K562 (cell line): ENCODE measurements at regions not wholly inside any gene's neighbourhood (a gene's known extent, or its start where the extent isn't known, plus 50 kb on each side); places are given as distances from the start of the nearest gene placed in this dataset.

ENCODE experiments used
- ATAC-seq: fragments of 200-7000 bp; cut with Tn5 transposase; 3 replicates; pipeline ENCODE4 v1.9.1; 2020; ENCODE audit warnings: moderate library complexity
- BruUV-seq: library from RNA; stranded (reverse); fragments of 400-500 nt; replicated peaks from 2 replicates; lab custom pipeline; 2021; lab: Mats Ljungman, UMichigan
- CTCF ChIA-PET: fragments of 300-600 bp; formaldehyde crosslinking; extraction: SDS; loops from one replicate; lab custom pipeline; 2021; ENCODE audit warnings: low intra/inter-chr PET ratio; lab: Yijun Ruan, JAX
- POLR2A ChIA-PET: fragments of 300-600, 350-650 bp; sonication (Branson Sonifier 250); formaldehyde crosslinking; extraction: SDS; loops from one replicate; lab custom pipeline; 2021; ENCODE audit warnings: antibody characterized with exemption, inconsistent platforms; lab: Yijun Ruan, JAX
- DNase-seq, 4 experiments: peaks; one replicate each; pipeline versions ENCODE4 v3.0.0 to v3.0.0-alpha.2; 2011 to 2018; ENCODE audit warnings: low spot score in 3 of 4, mixed read lengths in 3 of 4; ENCODE audit errors: extremely low read depth in 1 of 4
- FAIRE-seq: peaks from 2 replicates; lab custom pipeline; 2011; peaks lifted over from hg19 to GRCh38; lab: Jason Lieb, UNC
- H2AFZ ChIP-seq: 2 replicates; pipeline ENCODE4 v1.6.0; 2011; ENCODE audit warnings: low read depth, low read length, control low read depth, inconsistent platforms
- H3K27ac ChIP-seq: fragments of 200-600 bp; 3 replicates; pipeline ENCODE4 v1.8.0; 2011; ENCODE audit warnings: low read depth, mild to moderate bottlenecking, control low read depth, inconsistent platforms, low read length, moderate library complexity, mixed read lengths; ENCODE audit errors: extremely low read depth
- H3K27me3 ChIP-seq, 2 experiments: fragments of 300-600 bp in 1 of 2; 2 replicates in 1 of 2; 3 replicates in 1 of 2; pipeline versions ENCODE4 v1.6.0 to v1.8.0; 2011; ENCODE audit warnings: inconsistent platforms in 2 of 2, low read length in 2 of 2, mild to moderate bottlenecking in 1 of 2, mixed read lengths in 1 of 2, moderate library complexity in 1 of 2; ENCODE audit not compliant: control insufficient read depth in 2 of 2, insufficient read depth in 2 of 2
- H3K36me3 ChIP-seq: fragments of 300-600 bp; 3 replicates; pipeline ENCODE4 v1.8.0; 2011; ENCODE audit warnings: mild to moderate bottlenecking, low read length, inconsistent platforms; ENCODE audit not compliant: control insufficient read depth, insufficient read depth
- H3K4me1 ChIP-seq, 2 experiments: fragments of 200-600 bp in 1 of 2; replicated peaks in 1 of 2; 2 replicates in 1 of 2; 3 replicates in 1 of 2; pipeline versions ENCODE4 v1.5.1 to v1.8.0; 2011; ENCODE audit warnings: inconsistent platforms in 2 of 2, low read length in 2 of 2, mild to moderate bottlenecking in 1 of 2, mixed read lengths in 1 of 2, moderate library complexity in 1 of 2; ENCODE audit not compliant: control insufficient read depth in 2 of 2, insufficient read depth in 2 of 2
- H3K4me2 ChIP-seq: 2 replicates; pipeline ENCODE4 v1.6.1; 2011; ENCODE audit warnings: low read length, control low read depth, inconsistent platforms, mixed read lengths; ENCODE audit not compliant: insufficient read depth
- H3K4me3 ChIP-seq: fragments of 200-600 bp; sonication (generic), shearing (Covaris generic); 2 replicates; pipeline ENCODE4 v1.5.1; 2016; ENCODE audit warnings: control low read depth, inconsistent platforms
- H3K79me2 ChIP-seq: fragments of 200-600 bp; 3 replicates; pipeline ENCODE4 v1.8.0; 2011; ENCODE audit warnings: low read length, inconsistent platforms; ENCODE audit not compliant: control insufficient read depth, insufficient read depth
- H3K9ac ChIP-seq, 2 experiments: 2 replicates each; pipeline versions ENCODE4 v1.6.0 to v1.6.1; 2011; ENCODE audit warnings: low read depth in 2 of 2, low read length in 2 of 2, control low read depth in 1 of 2, inconsistent platforms in 1 of 2, mild to moderate bottlenecking in 1 of 2, mixed read lengths in 1 of 2; ENCODE audit not compliant: insufficient read depth in 1 of 2
- H3K9me1 ChIP-seq: one replicate; pipeline ENCODE4 v1.6.0; 2011; ENCODE audit warnings: inconsistent platforms, mild to moderate bottlenecking, low read length, moderate library complexity; ENCODE audit not compliant: control insufficient read depth, insufficient read depth
- H3K9me3 ChIP-seq: replicated peaks from 2 replicates; pipeline ENCODE4 v1.5.1; 2011; ENCODE audit warnings: low read depth, low read length, inconsistent platforms; ENCODE audit not compliant: control insufficient read depth, insufficient read depth
- H4K20me1 ChIP-seq: replicated peaks from 2 replicates; pipeline ENCODE4 v1.6.1; 2011; ENCODE audit warnings: low read length, inconsistent platforms, mixed read lengths; ENCODE audit not compliant: control insufficient read depth, insufficient read depth
- CHD4 ChIP-seq: fragments of 200-600 bp; sonication (generic); IDR thresholded peaks from 3 replicates; pipeline ENCODE4 v1.6.1; 2012; ENCODE audit warnings: low read depth, mild to moderate bottlenecking, mixed read lengths, low read length, inconsistent platforms; ENCODE audit not compliant: insufficient read depth, insufficient replicate concordance, poor library complexity, severe bottlenecking
- ERF ChIP-seq: fragments of 450-650 bp; formaldehyde crosslinking; IDR thresholded peaks from 2 replicates; pipeline ENCODE4 v1.4.0; 2020; ENCODE audit warnings: mild to moderate bottlenecking, mixed read lengths
- HOXB6 ChIP-seq: fragments of 250-450 bp; sonication (Bioruptor Pico); IDR thresholded peaks from 2 replicates; pipeline ENCODE4 v1.5.1; 2022; ENCODE audit warnings: mild to moderate bottlenecking, borderline replicate concordance
- MCM3 ChIP-seq: fragments of 450-650 bp; IDR thresholded peaks from 2 replicates; pipeline ENCODE4 v1.6.1; 2016
- POLR2A ChIP-seq: fragments of 450-650 bp; conservative IDR thresholded peaks from 2 replicates; pipeline ENCODE4 v1.6.1; 2016
- RHOXF2B ChIP-seq: fragments of 250-450 bp; sonication (Bioruptor Pico); conservative IDR thresholded peaks from 2 replicates; pipeline ENCODE4 v1.5.1; 2021
- TARDBP ChIP-seq: fragments of 450-650 bp; IDR thresholded peaks from 2 replicates; pipeline ENCODE4 v1.6.1; 2016
- TOE1 ChIP-seq, 2 experiments: fragments of 450-650 bp in 1 of 2; sonication (generic) in 1 of 2; formaldehyde crosslinking in 1 of 2; IDR thresholded peaks; 2 replicates each; pipeline versions ENCODE4 v1.7.1 to v1.8.0; 2016 to 2022; ENCODE audit warnings: borderline replicate concordance in 2 of 2, mild to moderate bottlenecking in 2 of 2, antibody characterized with exemption in 1 of 2, inconsistent platforms in 1 of 2, low read depth in 1 of 2, missing genetic modification reagents in 1 of 2, moderate library complexity in 1 of 2
- ZBTB7A ChIP-seq: IDR thresholded peaks from 2 replicates; pipeline ENCODE4 v1.6.1; 2011; ENCODE audit warnings: low read depth, mild to moderate bottlenecking, low read length, moderate library complexity, borderline replicate concordance; ENCODE audit not compliant: control insufficient read depth
- ZNF174 ChIP-seq: fragments of 250-450 bp; sonication (Bioruptor Pico); IDR thresholded peaks from 2 replicates; pipeline ENCODE4 v1.4.0; 2020; ENCODE audit warnings: mild to moderate bottlenecking
- ZNF280B ChIP-seq: fragments of 250-450 bp; sonication (Bioruptor Pico); IDR thresholded peaks from 2 replicates; pipeline ENCODE4 v1.5.1; 2021; ENCODE audit warnings: mild to moderate bottlenecking
- ZNF507 ChIP-seq: conservative IDR thresholded peaks from 2 replicates; pipeline ENCODE4 v1.6.1; 2017; ENCODE audit warnings: missing genetic modification characterization, missing compliant biosample characterization
- WGBS: fragments of 100-300 bp; shearing (Covaris generic); methylation state at CpG from one replicate; pipeline ENCODE4 v1.1.6; 2016; ENCODE audit warnings: low coverage, mixed read lengths; ENCODE audit not compliant: insufficient coverage; ENCODE audit errors: missing lambda C conversion rate; 5-methylcytosine and 5-hydroxymethylcytosine counted together
- in situ Hi-C: fragments of 300-500 bp; cut with MboI; formaldehyde crosslinking; loops from 4 replicates; pipeline ENCODE4 v1.15.0; 2018; ENCODE audit warnings: inconsistent platforms, mixed read lengths
- intact Hi-C: fragments of 100-400 bp; cut with micrococcal nuclease; formaldehyde crosslinking; loops from 2 replicates; pipeline ENCODE4 v1.14.2; 2022
- TF ChIP-seq, protein P1 (sequence below): fragments of 450-650 bp; IDR thresholded peaks from one replicate; pipeline ENCODE4 v1.6.1; 2018; ENCODE audit warnings: mild to moderate bottlenecking, moderate library complexity; ENCODE audit not compliant: partially characterized antibody

DNA sequence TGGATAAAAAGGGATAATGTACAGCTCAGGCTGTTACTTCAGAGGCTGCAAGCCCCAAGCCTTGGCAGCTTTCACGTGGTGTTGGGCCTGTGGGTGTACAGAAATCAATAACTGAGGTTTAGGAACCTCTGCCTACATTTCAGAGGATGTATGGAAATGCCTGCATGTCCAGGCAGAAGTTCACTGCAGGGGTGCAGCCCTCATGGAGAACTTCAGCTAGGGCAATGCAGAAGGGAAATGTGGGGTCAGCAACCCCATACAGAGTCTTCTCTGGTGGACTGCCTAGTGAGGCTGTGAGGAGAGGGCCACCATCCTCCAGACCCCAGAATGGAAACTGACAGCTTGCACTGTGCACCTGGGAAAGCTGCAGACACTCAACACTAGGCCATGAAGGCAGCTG lies 1350.3 kb downstream of the ROBO2 start:
- no peak overlapping the region for H3K4me3 ChIP-seq
- no peak overlapping the region for H2AFZ ChIP-seq
- H3K27me3 ChIP-seq, result no peaks in the 10 kb centered on the region
- no peak for ATAC-seq
- BruUV-seq, result no TSS peak
- H3K27ac ChIP-seq, result no peak overlapping the region
- H3K4me1 ChIP-seq, result no peaks in the 10 kb centered on the region
- H3K9ac ChIP-seq, result no peak overlapping the region
- intact Hi-C loops (no loop called here), in situ Hi-C loops (no loop called here)
- no peaks in the 10 kb centered on the region for H3K9me1 ChIP-seq
- ChIA-PET POLR2A (no interaction called here), CTCF (no interaction called here)
- no peak overlapping the region for H3K4me2 ChIP-seq
- no peak for DNase-seq
- FAIRE-seq, result no peak
- H4K20me1 ChIP-seq, result no peaks in the 10 kb centered on the region
- H3K79me2 ChIP-seq, result no peaks in the 10 kb centered on the region
- H3K9me3 ChIP-seq, result no peaks in the 10 kb centered on the region
- WGBS, result 0% methylated on average over 1 of the region's 1 CpG
- no peaks in the 10 kb centered on the region for H3K36me3 ChIP-seq
- no peak for TF ChIP-seq TARDBP
- no peak for TF ChIP-seq ZNF174 (CRISPR knock-in tag)
- TF ChIP-seq POLR2A, result no peak
- no peak for TF ChIP-seq CHD4
- no peak for TF ChIP-seq ZBTB7A
- TF ChIP-seq ZNF280B, result no peak
- no peak for TF ChIP-seq TOE1 (IDR thresholded peaks at IDR 0.05; ENCODE audit: borderline replicate concordance)
- no peak for TF ChIP-seq TOE1 (CRISPR knock-in tag; IDR thresholded peaks at IDR 0.05; ENCODE audit: borderline replicate concordance, low read depth)
- TF ChIP-seq RHOXF2B (CRISPR knock-in tag), result no peak
- TF ChIP-seq HOXB6 (CRISPR knock-in tag), result no peak
- TF ChIP-seq MCM3, result no peak
- no peak for TF ChIP-seq ZNF507 (tag)
- TF ChIP-seq, protein P1, sequence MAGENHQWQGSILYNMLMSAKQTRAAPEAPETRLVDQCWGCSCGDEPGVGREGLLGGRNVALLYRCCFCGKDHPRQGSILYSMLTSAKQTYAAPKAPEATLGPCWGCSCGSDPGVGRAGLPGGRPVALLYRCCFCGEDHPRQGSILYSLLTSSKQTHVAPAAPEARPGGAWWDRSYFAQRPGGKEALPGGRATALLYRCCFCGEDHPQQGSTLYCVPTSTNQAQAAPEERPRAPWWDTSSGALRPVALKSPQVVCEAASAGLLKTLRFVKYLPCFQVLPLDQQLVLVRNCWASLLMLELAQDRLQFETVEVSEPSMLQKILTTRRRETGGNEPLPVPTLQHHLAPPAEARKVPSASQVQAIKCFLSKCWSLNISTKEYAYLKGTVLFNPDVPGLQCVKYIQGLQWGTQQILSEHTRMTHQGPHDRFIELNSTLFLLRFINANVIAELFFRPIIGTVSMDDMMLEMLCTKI, result no peak
- no peak for TF ChIP-seq ERF (CRISPR knock-in tag)
